Osteoblast (primary cell): ENCODE measurements at regions not wholly inside any gene's neighbourhood (a gene's known extent, or its start where the extent isn't known, plus 50 kb on each side); places are given as distances from the start of the nearest gene placed in this dataset.

Experiments used
- DNase-seq: peaks from one replicate; pipeline ENCODE4 v3.0.0; 2011; ENCODE audit warnings: low spot score, mixed read lengths; ENCODE audit not compliant: insufficient read length; ENCODE audit errors: missing footprints
- H2AFZ ChIP-seq: 2 replicates; pipeline ENCODE4 v1.6.0; 2011; ENCODE audit warnings: mild to moderate bottlenecking, low read length
- H3K27ac ChIP-seq: 2 replicates; pipeline ENCODE4 v1.5.1; 2011; ENCODE audit warnings: mild to moderate bottlenecking, low read depth, low read length, moderate library complexity
- H3K27me3 ChIP-seq: 2 replicates; pipeline ENCODE4 v1.6.0; 2012; ENCODE audit warnings: mild to moderate bottlenecking, control low read depth, inconsistent platforms, low read length, moderate library complexity; ENCODE audit not compliant: insufficient read depth
- H3K36me3 ChIP-seq: 2 replicates; pipeline ENCODE4 v1.5.1; 2011; ENCODE audit warnings: mild to moderate bottlenecking, low read length, control low read depth, moderate library complexity; ENCODE audit not compliant: insufficient read depth
- H3K4me1 ChIP-seq: 2 replicates; pipeline ENCODE4 v1.5.1; 2011; ENCODE audit warnings: mild to moderate bottlenecking, low read length, control low read depth, moderate library complexity; ENCODE audit not compliant: insufficient read depth
- H3K4me2 ChIP-seq: 2 replicates; pipeline ENCODE4 v1.6.0; 2011; ENCODE audit warnings: mild to moderate bottlenecking, low read length; ENCODE audit not compliant: insufficient read depth
- H3K4me3 ChIP-seq: fragments of 200-600 bp; sonication (generic); 3 replicates; pipeline ENCODE4 v1.5.1; 2012; ENCODE audit warnings: mild to moderate bottlenecking, low read length, inconsistent platforms; ENCODE audit not compliant: insufficient read depth
- H3K79me2 ChIP-seq: 2 replicates; pipeline ENCODE4 v1.6.0; 2012; ENCODE audit warnings: mild to moderate bottlenecking, low read length, control low read depth, inconsistent platforms; ENCODE audit not compliant: insufficient read depth
- H3K9me3 ChIP-seq: 2 replicates; pipeline ENCODE4 v1.5.1; 2011; ENCODE audit warnings: low read depth, low read length, control low read depth
- H4K20me1 ChIP-seq: 2 replicates; pipeline ENCODE4 v1.6.0; 2012; ENCODE audit warnings: mild to moderate bottlenecking, low read length, control low read depth; ENCODE audit not compliant: insufficient read depth
- TF ChIP-seq, protein P1 (sequence below): IDR thresholded peaks from 2 replicates; pipeline ENCODE4 v1.5.1; 2011; ENCODE audit warnings: mild to moderate bottlenecking, low read depth, low read length, moderate library complexity; ENCODE audit errors: extremely low read depth

DNA sequence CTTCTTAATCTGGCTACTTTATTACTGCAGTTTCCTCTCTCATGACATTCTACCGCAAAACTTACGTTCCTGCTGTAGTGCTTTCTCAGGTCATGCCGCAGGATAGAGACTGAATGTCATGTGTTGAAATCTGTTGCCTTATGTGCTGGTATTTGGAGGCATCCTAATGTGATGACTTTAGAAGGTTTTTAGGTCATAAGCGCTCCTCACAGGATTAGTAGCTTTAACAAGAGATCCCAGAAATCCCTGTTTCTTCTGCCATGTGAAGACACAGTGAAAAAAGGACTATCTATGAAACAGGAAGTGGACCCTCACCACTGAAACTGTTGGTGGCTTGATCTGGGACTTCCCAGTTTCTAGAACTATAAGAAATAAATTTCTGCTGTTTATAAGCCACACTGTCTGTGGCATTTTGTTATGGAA lies 209.3 kb downstream of the LACC1 start:
- H3K27me3 ChIP-seq, result peaks cover 5% of the 10 kb centered on the region
- no peaks in the 10 kb centered on the region for H3K79me2 ChIP-seq
- no peaks in the 10 kb centered on the region for H4K20me1 ChIP-seq
- TF ChIP-seq, protein P1, sequence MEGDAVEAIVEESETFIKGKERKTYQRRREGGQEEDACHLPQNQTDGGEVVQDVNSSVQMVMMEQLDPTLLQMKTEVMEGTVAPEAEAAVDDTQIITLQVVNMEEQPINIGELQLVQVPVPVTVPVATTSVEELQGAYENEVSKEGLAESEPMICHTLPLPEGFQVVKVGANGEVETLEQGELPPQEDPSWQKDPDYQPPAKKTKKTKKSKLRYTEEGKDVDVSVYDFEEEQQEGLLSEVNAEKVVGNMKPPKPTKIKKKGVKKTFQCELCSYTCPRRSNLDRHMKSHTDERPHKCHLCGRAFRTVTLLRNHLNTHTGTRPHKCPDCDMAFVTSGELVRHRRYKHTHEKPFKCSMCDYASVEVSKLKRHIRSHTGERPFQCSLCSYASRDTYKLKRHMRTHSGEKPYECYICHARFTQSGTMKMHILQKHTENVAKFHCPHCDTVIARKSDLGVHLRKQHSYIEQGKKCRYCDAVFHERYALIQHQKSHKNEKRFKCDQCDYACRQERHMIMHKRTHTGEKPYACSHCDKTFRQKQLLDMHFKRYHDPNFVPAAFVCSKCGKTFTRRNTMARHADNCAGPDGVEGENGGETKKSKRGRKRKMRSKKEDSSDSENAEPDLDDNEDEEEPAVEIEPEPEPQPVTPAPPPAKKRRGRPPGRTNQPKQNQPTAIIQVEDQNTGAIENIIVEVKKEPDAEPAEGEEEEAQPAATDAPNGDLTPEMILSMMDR, result no peak
- no peak overlapping the region for H3K27ac ChIP-seq
- no peak overlapping the region for H3K4me3 ChIP-seq
- H3K4me1 ChIP-seq, result no peaks in the 10 kb centered on the region
- H3K9me3 ChIP-seq, result no peaks in the 10 kb centered on the region
- no peak overlapping the region for H3K4me2 ChIP-seq
- H3K36me3 ChIP-seq, result no peaks in the 10 kb centered on the region
- no peak overlapping the region for H2AFZ ChIP-seq
- no peak for DNase-seq

DNA sequence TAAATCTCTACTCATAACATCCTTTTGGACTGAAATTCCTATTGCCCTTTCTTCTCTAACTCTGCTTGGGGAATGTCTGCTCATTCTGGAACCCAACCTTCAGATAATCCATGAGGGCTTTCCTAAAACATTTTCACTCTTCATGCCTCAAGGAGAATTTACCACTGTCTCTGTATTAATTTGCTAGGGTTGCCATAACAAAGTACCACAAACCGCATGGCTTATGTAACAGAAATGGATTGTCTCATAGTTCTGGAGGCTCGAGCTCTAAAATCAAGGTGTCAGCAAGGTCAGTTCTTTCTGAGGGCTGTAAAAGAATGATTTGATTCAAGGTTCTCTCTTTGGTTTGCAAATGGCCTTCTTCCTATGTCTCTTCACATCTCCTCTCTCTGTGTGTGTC lies 209.7 kb downstream of the LACC1 start:
- TF ChIP-seq, protein P1, result no peak
- DNase-seq, result no peak
- H3K4me3 ChIP-seq, result no peak overlapping the region
- H3K4me1 ChIP-seq, result no peaks in the 10 kb centered on the region
- H4K20me1 ChIP-seq, result no peaks in the 10 kb centered on the region
- H3K4me2 ChIP-seq, result no peak overlapping the region
- H3K79me2 ChIP-seq, result no peaks in the 10 kb centered on the region
- H3K27me3 ChIP-seq, result peaks cover 5% of the 10 kb centered on the region
- no peaks in the 10 kb centered on the region for H3K9me3 ChIP-seq
- no peaks in the 10 kb centered on the region for H3K36me3 ChIP-seq
- H3K27ac ChIP-seq, result no peak overlapping the region
- H2AFZ ChIP-seq, result no peak overlapping the region

DNA sequence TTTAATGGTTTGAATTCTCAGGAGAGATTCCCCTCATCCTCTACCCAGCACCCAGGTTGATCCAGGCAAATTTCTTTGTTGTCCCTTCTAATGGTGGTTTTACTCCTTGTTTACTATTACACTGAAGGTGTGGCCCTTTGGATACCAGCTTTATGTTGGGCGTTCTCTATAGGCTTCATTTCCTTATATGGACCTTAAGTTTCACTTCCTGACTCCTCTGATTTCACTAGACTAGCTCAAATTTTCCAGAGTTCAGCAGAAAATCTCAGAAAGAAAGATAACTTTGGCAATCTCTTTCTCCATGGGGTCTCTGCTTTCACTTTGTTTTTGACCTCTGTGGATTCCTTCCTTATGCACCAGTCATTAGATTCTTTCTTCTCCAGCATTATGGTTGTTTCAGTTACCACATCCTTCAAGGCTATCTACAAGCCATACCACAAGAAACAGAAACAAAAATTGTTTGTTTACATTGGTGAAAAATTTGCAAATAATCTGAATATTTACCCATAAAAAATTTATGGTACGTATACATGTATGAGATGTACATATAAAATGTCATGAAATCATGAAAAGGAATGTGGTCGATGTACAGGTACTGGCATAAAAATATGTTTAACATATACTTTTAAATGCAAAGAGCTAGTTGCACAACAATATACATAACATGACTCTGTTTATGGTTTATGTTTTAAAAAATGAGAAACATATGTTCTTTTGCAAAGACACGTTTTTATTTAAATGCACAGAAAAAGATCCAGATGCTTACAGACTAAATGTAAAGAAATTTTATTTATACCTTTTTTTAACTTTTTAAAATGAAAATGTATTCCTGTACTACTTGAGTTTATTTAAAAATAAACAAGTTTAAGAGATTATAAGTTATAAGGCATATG lies 212.6 kb downstream of the LACC1 start:
- no peak overlapping the region for H3K4me3 ChIP-seq
- TF ChIP-seq, protein P1, result no peak
- H3K4me2 ChIP-seq, result no peak overlapping the region
- H4K20me1 ChIP-seq, result no peaks in the 10 kb centered on the region
- no peaks in the 10 kb centered on the region for H3K36me3 ChIP-seq
- H3K27ac ChIP-seq, result no peak overlapping the region
- peaks cover 3% of the 10 kb centered on the region for H3K27me3 ChIP-seq
- DNase-seq, result no peak
- no peaks in the 10 kb centered on the region for H3K9me3 ChIP-seq
- H3K79me2 ChIP-seq, result no peaks in the 10 kb centered on the region
- no peaks in the 10 kb centered on the region for H3K4me1 ChIP-seq
- no peak overlapping the region for H2AFZ ChIP-seq

DNA sequence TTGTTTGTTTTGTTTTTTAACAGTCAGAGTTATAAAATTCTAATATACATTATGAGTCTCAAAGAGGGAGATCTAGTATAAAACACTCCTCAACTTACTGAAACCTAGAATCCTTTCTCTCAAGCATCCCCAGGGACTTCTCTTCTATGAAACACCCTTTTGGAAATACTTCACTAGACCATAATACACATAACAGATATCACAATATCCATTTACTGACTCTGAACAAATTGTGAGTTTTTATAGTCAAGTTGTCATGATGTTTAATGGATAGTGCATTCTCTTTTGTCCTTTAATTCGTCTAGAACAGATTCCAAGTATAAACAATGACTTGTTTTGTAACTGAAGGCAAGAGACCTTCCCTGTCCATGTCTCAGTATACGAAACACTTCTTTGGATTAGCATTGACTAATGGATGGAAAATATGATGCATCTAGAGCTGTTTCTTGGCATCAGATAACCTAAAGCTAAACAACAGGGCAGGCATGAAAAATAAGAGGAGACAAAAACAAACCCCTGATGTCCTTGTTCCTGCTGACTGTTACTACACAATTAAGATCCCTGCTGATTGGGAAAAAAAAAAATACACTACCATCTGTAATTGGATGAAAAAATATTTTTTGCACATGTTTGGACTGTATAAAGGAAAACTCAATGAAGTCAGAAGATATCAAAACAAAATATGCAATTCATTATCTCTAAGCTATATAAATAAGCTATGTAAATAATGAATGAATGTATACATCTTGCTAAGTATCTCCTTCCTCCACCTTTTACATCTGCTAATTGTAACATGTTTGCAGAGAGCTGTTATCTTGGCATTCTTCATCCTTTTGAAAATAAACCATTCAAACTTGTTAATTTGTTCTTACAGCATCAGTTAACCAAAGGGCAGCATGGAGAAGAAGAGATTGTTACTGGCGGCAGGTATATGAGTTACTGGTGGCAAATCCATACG lies 214.2 kb downstream of the LACC1 start:
- no peak for DNase-seq
- Histone ChIP-seq H3K4me2 (no peak overlapping the region), H3K36me3 (no peaks in the 10 kb centered on the region), H4K20me1 (no peaks in the 10 kb centered on the region), H3K27me3 (peaks cover 3% of the 10 kb centered on the region), H3K9me3 (no peaks in the 10 kb centered on the region), H3K4me3 (no peak overlapping the region), H3K27ac (no peak overlapping the region), H3K4me1 (no peaks in the 10 kb centered on the region), H3K79me2 (no peaks in the 10 kb centered on the region), H2AFZ (no peak overlapping the region)
- TF ChIP-seq, protein P1, result no peak
